GM19463 (cell line): ENCODE measurements at regions not wholly inside any gene's neighbourhood (a gene's known extent, or its start where the extent isn't known, plus 50 kb on each side); places are given as distances from the start of the nearest gene placed in this dataset.
"Not testable (repeated sequence)": the region's sequence is repeated elsewhere in the genome, so short reads cannot be mapped to it uniquely, and the experiment has no call there.

Experiments
- ATAC-seq: cut with Tn5 transposase; IDR thresholded peaks from one replicate; pipeline ENCODE4 v1.9.1; 2021; ENCODE audit warnings: mild to moderate bottlenecking, moderate library complexity; ENCODE audit not compliant: unreplicated experiment

- ATAC-seq = not testable (repeated sequence)
These were observed 703.3 kb downstream of the TTLL7 start for GRCh38 chr1:83295594-83295993.

- ATAC-seq = not testable (repeated sequence)
These were observed 711.5 kb downstream of the TTLL7 start for GRCh38 chr1:83287391-83287790.

- ATAC-seq = not testable (repeated sequence)
These were observed 724.3 kb downstream of the TTLL7 start for GRCh38 chr1:83274656-83275055.

- ATAC-seq = not testable (repeated sequence)
These were observed 726.4 kb downstream of the TTLL7 start for GRCh38 chr1:83272484-83272883.

- ATAC-seq = not testable (repeated sequence)
These were observed 727.1 kb downstream of the TTLL7 start for GRCh38 chr1:83271834-83272233.

GRCh38 chr1:83270801-83271200 is 728.1 kb downstream of the TTLL7 start:
- ATAC-seq = not testable (repeated sequence)

GRCh38 chr1:83263808-83264207 is 735.1 kb downstream of the TTLL7 start:
- not testable (repeated sequence) for ATAC-seq

GRCh38 chr1:83251687-83252086 is 747.2 kb downstream of the TTLL7 start:
- ATAC-seq = not testable (repeated sequence)

GRCh38 chr1:83246780-83247179 is 752.2 kb downstream of the TTLL7 start:
- ATAC-seq = not testable (repeated sequence)

- not testable (repeated sequence) for ATAC-seq
These were observed 754.1 kb downstream of the TTLL7 start for GRCh38 chr1:83244832-83245231.

- not testable (repeated sequence) for ATAC-seq
These were observed 759.4 kb downstream of the TTLL7 start for GRCh38 chr1:83239568-83239967.

- not testable (repeated sequence) for ATAC-seq
These were observed 760.3 kb downstream of the TTLL7 start for GRCh38 chr1:83238654-83239053.

GRCh38 chr1:83219788-83220187 is 779.1 kb downstream of the TTLL7 start:
- not testable (repeated sequence) for ATAC-seq

- not testable (repeated sequence) for ATAC-seq
These were observed 780.8 kb downstream of the TTLL7 start for GRCh38 chr1:83218036-83218716.

GRCh38 chr1:83214317-83214716 is 784.6 kb downstream of the TTLL7 start:
- not testable (repeated sequence) for ATAC-seq

- not testable (repeated sequence) for ATAC-seq
These were observed 785.3 kb downstream of the TTLL7 start for GRCh38 chr1:83213648-83214047.

- ATAC-seq = not testable (repeated sequence)
These were observed 786.9 kb downstream of the TTLL7 start for GRCh38 chr1:83212033-83212432.

GRCh38 chr1:83208540-83208939 is 790.4 kb downstream of the TTLL7 start:
- ATAC-seq = not testable (repeated sequence)

- ATAC-seq = not testable (repeated sequence)
These were observed 804.3 kb downstream of the TTLL7 start for GRCh38 chr1:83194610-83195009.

- not testable (repeated sequence) for ATAC-seq
These were observed 816.8 kb downstream of the TTLL7 start for GRCh38 chr1:83182033-83182728.

GRCh38 chr1:83180621-83181020 is 818.3 kb downstream of the TTLL7 start:
- not testable (repeated sequence) for ATAC-seq

- ATAC-seq = not testable (repeated sequence)
These were observed 831.3 kb downstream of the TTLL7 start for GRCh38 chr1:83167634-83168033.
